Activated naive CD8-positive, alpha-beta T cell treated with anti-CD3 and anti-CD28 coated beads, Interleukin-2, amount 10 ng/mL, durations not matched to agents 7 days and 5 days (primary cell): ENCODE measurements at regions not wholly inside any gene's neighbourhood (a gene's known extent, or its start where the extent isn't known, plus 50 kb on each side); places are given as distances from the start of the nearest gene placed in this dataset.

Experiments used
- ATAC-seq: fragments of 150-1000 bp; cut with Tn5 transposase; one replicate; pipeline ENCODE4 v1.10.0; 2021; ENCODE audit warnings: low read depth, moderate library complexity
- POLR2A ChIA-PET: fragments of 350-600 bp; sonication (Branson Sonifier 250); formaldehyde crosslinking; loops from one replicate; lab custom pipeline; 2021; ENCODE audit warnings: antibody characterized with exemption; lab: Charles Lee
- DNase-seq: peaks from one replicate; pipeline ENCODE4 v3.0.0; 2021
- H3K27ac Mint-ChIP-seq: one replicate; pipeline ENCODE4 v1.8.0; 2022; ENCODE audit warnings: mild to moderate bottlenecking, mixed read lengths
- H3K27me3 Mint-ChIP-seq: one replicate; pipeline ENCODE4 v1.8.0; 2022; ENCODE audit warnings: mild to moderate bottlenecking, moderate library complexity, mixed read lengths
- H3K36me3 Mint-ChIP-seq: one replicate; pipeline ENCODE4 v1.8.0; 2021; ENCODE audit warnings: mild to moderate bottlenecking, mixed read lengths
- H3K4me1 Mint-ChIP-seq: one replicate; pipeline ENCODE4 v1.8.0; 2021; ENCODE audit warnings: mixed read lengths
- H3K4me3 Mint-ChIP-seq: one replicate; pipeline ENCODE4 v1.8.0; 2022; ENCODE audit warnings: mild to moderate bottlenecking, moderate library complexity, mixed read lengths
- H3K9me3 Mint-ChIP-seq: one replicate; pipeline ENCODE4 v1.8.0; 2021; ENCODE audit warnings: mixed read lengths

GRCh38 chr1:231091415-231091814 lies 51.4 kb upstream of the FAM89A start:
- Mint-ChIP-seq H3K4me1 (no peaks in the 10 kb centered on the region), H3K4me3 (no peak overlapping the region), H3K27me3 (peaks cover 26% of the 10 kb centered on the region), H3K27ac (no peak overlapping the region), H3K36me3 (no peaks in the 10 kb centered on the region), H3K9me3 (no peaks in the 10 kb centered on the region)
- DNase-seq (no peak), ATAC-seq (no peak)
- POLR2A ChIA-PET: no interaction called here
